Esophagus squamous epithelium (tissue), 5 donors: ENCODE measurements at regions not wholly inside any gene's neighbourhood (a gene's known extent, or its start where the extent isn't known, plus 50 kb on each side); places are given as distances from the start of the nearest gene placed in this dataset.

ENCODE experiments used
- DNase-seq: peaks from one replicate; lab custom pipeline; 2025; lab: John Stamatoyannopoulos, UW
- H3K27ac ChIP-seq, 4 donors: fragments of 200-600 bp; sonication (generic); one replicate each; pipeline ENCODE4 v1.5.1; 2016 to 2019; ENCODE audit warnings: mild to moderate bottlenecking in 1 of 4
- H3K27me3 ChIP-seq, 4 donors: fragments of 200-600 bp; sonication (generic); 1 replicate in 3 of 4; 2 replicates in 1 of 4; pipeline versions ENCODE4 v1.5.1 to v1.6.0; 2017 to 2021; ENCODE audit warnings: antibody characterized with exemption in 1 of 4
- H3K36me3 ChIP-seq, 3 donors: fragments of 200-600 bp; sonication (generic); one replicate each; pipeline ENCODE4 v1.5.1; 2016 to 2019
- H3K4me1 ChIP-seq, 3 donors: fragments of 200-600 bp; sonication (generic); one replicate each; pipeline ENCODE4 v1.5.1; 2017 to 2019
- H3K4me3 ChIP-seq, 4 donors: fragments of 200-600 bp; sonication (generic); 1 replicate in 3 of 4; 2 replicates in 1 of 4; pipeline ENCODE4 v1.5.1; 2016 to 2019; ENCODE audit warnings: mild to moderate bottlenecking in 2 of 4, moderate library complexity in 1 of 4
- H3K9me3 ChIP-seq, 3 donors: fragments of 200-600 bp; sonication (generic); one replicate each; pipeline ENCODE4 v1.5.1; 2016 to 2019
- CTCF ChIP-seq, 6 experiments: fragments of 450-650 bp in 4 of 6; fragments of 200-600 bp in 2 of 6; sonication (generic) in 2 of 6; IDR thresholded peaks; one replicate each; pipeline ENCODE4 v1.5.1; 2016 to 2019; ENCODE audit warnings: antibody characterized with exemption in 6 of 6, mild to moderate bottlenecking in 4 of 6, moderate library complexity in 4 of 6
- POLR2A ChIP-seq, 4 donors: fragments of 450-650 bp; IDR thresholded peaks; one replicate each; pipeline ENCODE4 v1.6.1; 2017; ENCODE audit warnings: antibody characterized with exemption in 4 of 4, mild to moderate bottlenecking in 4 of 4, moderate library complexity in 3 of 4
- WGBS, 2 donors: methylation state at CpG; one replicate each; pipeline ENCODE4 v1.1.5; 2018; 5-methylcytosine and 5-hydroxymethylcytosine counted together
- intact Hi-C: fragments of 100-400 bp; cut with DNase I; formaldehyde crosslinking; loops from one replicate; pipeline ENCODE4 v1.15.0; 2022
- donor health status: DM: yes; HTN: yes; CAD: no.

- H3K27me3 ChIP-seq, result no peaks in the 10 kb centered on the region
- TF ChIP-seq POLR2A (IDR thresholded peaks at IDR 0.05), result no peak
- no peak for TF ChIP-seq CTCF (IDR thresholded peaks at IDR 0.05)
- H3K9me3 ChIP-seq, result no peaks in the 10 kb centered on the region
- no peaks in the 10 kb centered on the region for H3K36me3 ChIP-seq
- intact Hi-C loops, result no loop called here
- WGBS, 2 donors, result 55 to 57% methylated on average over 2 to 3 of the region's 3 CpGs
- H3K27ac ChIP-seq, result no peak overlapping the region
- no peak overlapping the region for H3K4me3 ChIP-seq
- DNase-seq, result no peak
- H3K4me1 ChIP-seq, result no peaks in the 10 kb centered on the region
These were observed 451.3 kb downstream of the TMEM182 start for GRCh38 chr2:103213028-103213542.

- TF ChIP-seq CTCF (IDR thresholded peaks at IDR 0.05) (no peak), POLR2A (IDR thresholded peaks at IDR 0.05) (no peak)
- H3K4me1 ChIP-seq, result no peaks in the 10 kb centered on the region
- H3K27ac ChIP-seq, result no peak overlapping the region
- intact Hi-C loops, result no loop called here
- H3K36me3 ChIP-seq, result no peaks in the 10 kb centered on the region
- no peak for DNase-seq
- H3K27me3 ChIP-seq, result no peaks in the 10 kb centered on the region
- no peaks in the 10 kb centered on the region for H3K9me3 ChIP-seq
- no peak overlapping the region for H3K4me3 ChIP-seq
These were observed 456.7 kb downstream of the TMEM182 start for GRCh38 chr2:103218516-103218915.

GRCh38 chr2:103219398-103219797 lies 457.6 kb downstream of the TMEM182 start:
- Histone ChIP-seq H3K36me3 (no peaks in the 10 kb centered on the region), H3K27me3 (no peaks in the 10 kb centered on the region), H3K9me3 (no peaks in the 10 kb centered on the region), H3K27ac (no peak overlapping the region), H3K4me1 (no peaks in the 10 kb centered on the region), H3K4me3 (no peak overlapping the region)
- WGBS, 2 donors, result 43 to 82% methylated on average over 1 of the region's 1 CpG
- no peak for DNase-seq
- no peak for TF ChIP-seq POLR2A (IDR thresholded peaks at IDR 0.05)
- no peak for TF ChIP-seq CTCF (IDR thresholded peaks at IDR 0.05)
- intact Hi-C loops, result no loop called here

- H3K27ac ChIP-seq, result no peak overlapping the region
- H3K9me3 ChIP-seq, result no peaks in the 10 kb centered on the region
- no peak overlapping the region for H3K4me3 ChIP-seq
- no peaks in the 10 kb centered on the region for H3K27me3 ChIP-seq
- no peaks in the 10 kb centered on the region for H3K4me1 ChIP-seq
- DNase-seq, result no peak
- TF ChIP-seq POLR2A (IDR thresholded peaks at IDR 0.05), result no peak
- TF ChIP-seq CTCF (IDR thresholded peaks at IDR 0.05), result no peak
- intact Hi-C loops, result no loop called here
- no peaks in the 10 kb centered on the region for H3K36me3 ChIP-seq
These were observed 461.1 kb downstream of the TMEM182 start for GRCh38 chr2:103222969-103223368.

GRCh38 chr2:103230796-103231195 lies 469.0 kb downstream of the TMEM182 start:
- TF ChIP-seq POLR2A (IDR thresholded peaks at IDR 0.05), result no peak
- TF ChIP-seq CTCF (IDR thresholded peaks at IDR 0.05), result no peak
- no peaks in the 10 kb centered on the region for H3K9me3 ChIP-seq
- H3K27me3 ChIP-seq, result no peaks in the 10 kb centered on the region
- H3K4me3 ChIP-seq, result no peak overlapping the region
- H3K36me3 ChIP-seq, result no peaks in the 10 kb centered on the region
- DNase-seq, result no peak
- intact Hi-C loops, result no loop called here
- H3K27ac ChIP-seq, result no peak overlapping the region
- no peaks in the 10 kb centered on the region for H3K4me1 ChIP-seq
- WGBS, 2 donors, result 24 to 36% methylated on average over 1 of the region's 1 CpG
